ENCODE measurements at regions not wholly inside any gene's neighbourhood (a gene's known extent, or its start where the extent isn't known, plus 50 kb on each side); places are given as distances from the start of the nearest gene placed in this dataset.
"Not testable (repeated sequence)": the region's sequence is repeated elsewhere in the genome, so short reads cannot be mapped to it uniquely, and the experiment has no call there.

DNA sequence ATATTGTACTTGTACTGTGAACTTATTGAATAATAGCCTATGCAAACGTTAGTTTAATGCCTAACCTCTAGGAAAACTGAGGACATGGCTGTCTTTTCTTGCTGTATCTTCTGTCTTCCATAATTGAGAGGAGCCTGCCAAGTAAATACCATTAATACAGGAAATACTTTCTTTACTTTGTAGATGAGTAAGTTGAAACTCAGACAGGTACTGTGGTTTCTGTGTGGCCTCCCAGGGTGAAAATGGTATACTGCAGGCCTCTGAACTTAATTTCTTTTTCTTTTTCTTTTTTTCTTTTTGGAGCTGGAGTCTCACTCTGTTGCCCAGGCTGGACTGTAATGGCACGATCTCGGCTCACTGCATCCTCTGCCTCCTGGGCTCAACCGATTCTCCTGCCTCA, 208.8 kb upstream of the ADGRL4 start:
- DNase-seq, result no peak

DNA sequence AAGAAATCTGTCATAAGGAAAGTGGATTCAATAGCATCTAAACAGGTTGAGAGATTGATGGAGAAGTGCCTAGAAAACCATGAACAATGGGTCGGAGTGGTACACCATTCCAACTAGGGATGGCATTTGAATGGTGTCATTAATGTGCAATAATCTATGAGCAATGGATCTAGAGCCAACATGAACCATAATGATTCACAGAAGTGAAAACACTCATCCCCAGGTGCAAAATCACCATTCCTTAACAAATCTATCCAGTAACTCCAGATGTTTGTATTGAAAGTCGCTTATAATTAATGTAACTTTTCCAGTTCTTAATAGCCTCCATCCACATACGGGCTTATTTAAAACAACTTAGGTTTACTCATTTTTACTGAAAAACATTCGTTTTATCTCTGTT, 201.3 kb upstream of the ADGRL4 start:
- DNase-seq, result no peak

DNA sequence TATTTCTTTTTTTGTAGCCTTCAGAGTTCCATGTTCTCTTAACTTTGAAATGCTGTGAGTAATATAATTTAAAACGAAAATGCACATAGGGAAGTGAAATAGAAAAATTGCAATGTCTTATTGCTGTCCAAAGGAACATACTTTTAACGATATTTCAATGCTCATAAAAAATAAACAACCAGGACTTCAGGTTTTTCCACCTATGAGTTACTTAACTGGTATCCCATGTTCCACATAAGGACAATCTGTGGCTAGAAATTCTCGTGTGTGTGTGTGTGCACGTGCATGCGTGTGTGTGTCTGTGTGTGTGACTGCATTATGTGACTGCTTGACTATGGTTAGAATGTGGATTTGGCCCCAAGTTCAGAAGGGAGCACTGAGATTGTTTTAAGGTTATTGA, 200.8 kb upstream of the ADGRL4 start:
- no peak for DNase-seq

DNA sequence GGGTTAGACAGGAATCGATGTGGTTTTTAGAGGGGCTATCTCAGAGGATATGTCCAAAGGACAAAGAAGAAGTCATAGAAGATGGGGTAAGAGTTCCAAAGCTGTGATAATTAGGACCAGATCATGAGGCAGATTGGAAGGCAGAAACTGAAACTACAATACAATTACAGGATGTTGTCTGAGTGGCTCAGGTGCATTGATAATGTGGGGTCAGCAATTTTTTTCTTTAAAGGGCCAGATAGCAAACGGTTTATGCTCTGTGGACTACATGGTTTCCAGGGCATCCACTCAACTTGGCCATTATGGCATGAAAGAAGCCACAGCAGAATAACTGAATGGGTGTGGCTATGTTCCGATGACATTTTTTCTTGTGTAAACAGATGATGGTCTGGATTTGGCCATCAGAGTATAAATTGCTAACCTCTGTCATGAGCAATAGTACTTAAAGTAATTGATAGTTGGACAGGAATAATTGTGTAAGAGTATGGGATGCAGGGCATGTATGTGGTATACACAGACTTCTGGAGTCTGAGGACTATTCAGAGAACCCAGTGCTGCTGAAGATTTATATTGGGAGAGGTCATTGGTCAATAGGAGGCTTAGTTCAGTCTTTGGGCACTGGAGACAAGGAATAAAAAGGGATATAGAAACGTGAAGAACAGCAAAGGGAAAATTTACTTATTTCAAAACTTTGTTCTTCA, 198.4 kb upstream of the ADGRL4 start:
- DNase-seq, result no peak

DNA sequence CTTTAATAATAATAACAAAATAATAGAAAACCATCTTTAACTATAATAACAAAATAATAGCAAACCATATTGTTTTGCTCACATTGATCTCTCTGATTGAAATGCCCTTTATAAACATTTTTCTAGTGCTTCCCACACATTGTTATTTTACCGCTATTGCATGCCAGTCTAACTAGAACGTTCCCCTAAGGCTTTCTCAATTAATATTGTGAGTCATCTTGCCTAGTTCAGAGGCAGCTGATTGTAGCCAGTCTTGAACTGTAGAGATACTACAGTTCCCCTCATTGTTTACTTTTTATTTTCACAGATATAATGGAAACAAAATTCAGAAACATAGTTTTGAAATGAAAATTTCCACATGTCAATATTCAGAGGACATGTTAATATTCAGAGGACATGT, 192.3 kb upstream of the ADGRL4 start:
- DNase-seq, result no peak

DNA sequence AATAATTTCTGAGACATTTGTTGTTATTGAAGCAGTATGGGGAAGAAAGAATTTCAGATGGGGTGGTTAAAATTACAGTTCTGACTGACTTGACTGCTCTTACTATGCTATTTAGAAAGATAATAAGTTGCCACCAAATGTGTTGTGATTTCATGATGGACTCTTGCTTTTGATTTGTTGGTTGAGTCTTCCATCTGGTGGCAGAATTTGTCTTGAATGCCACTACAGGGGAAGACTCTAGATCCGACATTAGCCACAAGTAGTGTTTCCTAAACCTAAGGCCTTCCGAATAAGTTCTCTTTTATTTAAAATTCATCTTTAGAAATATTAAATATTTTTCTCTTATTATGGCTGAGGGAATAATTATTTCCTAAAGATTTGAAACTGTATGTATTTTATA, 190.9 kb upstream of the ADGRL4 start:
- no peak for DNase-seq

DNA sequence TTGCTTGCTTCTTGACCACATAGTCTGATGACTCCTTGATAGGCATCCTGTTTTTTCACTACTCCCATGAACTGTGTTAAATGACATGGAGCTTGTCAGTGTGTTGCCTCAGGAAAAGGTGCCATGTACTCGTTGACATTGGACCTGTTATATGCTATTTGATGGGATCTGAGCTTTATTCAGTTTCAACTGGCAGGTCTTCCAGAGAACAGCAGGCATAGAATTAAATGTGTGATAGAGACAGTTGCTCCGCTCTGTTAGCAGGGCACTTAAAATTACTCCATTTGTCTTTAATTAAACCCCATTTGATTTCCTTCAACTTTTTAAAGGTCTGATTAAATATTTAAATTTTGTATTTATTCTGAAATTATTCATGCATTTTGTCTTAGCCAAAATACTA, 189.7 kb upstream of the ADGRL4 start:
- no peak for DNase-seq

DNA sequence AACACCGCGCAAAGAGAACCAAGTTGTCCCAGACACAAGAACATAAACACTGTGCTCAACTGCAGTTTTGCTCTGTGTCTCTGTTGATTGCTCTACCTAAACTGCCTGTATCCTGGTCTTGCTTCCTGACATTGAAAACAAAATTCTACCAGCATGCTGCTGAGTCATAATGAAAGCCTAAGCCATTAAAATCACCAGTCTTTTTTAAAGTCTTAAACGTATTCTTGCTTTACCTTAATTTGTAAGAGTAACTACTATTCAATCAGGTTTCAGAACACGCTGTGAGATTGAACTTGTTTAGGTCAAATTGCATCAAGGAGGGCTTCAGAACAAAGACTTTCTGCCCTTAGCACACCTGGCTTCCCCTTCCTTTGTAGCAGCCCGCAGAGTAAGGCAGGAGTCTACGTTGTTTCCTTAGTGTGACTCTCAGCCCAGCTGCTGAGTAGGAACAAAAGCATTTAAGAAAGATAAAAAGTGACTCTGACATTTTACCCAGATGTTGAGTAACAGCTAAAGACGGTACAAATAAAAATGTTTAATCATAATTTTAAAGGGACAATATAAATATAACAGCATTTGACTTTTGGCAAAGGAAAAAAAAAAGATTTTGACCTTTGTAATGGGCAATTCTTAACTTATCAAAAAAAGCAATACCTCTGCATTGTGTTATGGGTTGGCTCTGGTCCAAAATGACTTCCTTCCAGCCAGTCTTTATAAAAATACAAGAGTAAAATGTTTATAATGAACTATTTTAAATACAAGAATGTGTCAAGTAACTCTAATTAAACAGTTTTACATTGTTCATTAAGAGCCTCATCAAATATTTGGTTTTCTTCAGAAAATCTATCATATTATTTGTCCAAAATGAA, 186.9 kb upstream of the ADGRL4 start:
- no peak for DNase-seq

DNA sequence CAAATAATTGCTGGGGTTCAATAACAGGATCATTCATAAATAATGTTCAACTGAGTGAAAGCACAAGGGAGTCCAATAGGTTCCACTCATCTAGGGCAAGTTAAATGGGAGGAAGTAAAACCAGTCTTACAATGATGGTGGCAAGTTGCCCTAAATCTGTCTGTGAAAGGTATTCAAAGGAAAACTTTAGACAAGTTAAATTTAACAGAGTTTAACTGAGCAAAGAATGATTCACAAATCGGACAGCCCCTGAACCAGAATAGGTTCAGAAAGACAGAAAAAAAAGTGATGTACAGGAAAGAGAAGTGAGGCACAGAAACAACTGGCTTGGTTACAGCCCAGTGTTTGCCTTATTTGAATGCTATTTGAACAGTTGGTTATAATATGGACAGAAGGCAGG, 183.5 kb upstream of the ADGRL4 start:
- DNase-seq, result no peak

DNA sequence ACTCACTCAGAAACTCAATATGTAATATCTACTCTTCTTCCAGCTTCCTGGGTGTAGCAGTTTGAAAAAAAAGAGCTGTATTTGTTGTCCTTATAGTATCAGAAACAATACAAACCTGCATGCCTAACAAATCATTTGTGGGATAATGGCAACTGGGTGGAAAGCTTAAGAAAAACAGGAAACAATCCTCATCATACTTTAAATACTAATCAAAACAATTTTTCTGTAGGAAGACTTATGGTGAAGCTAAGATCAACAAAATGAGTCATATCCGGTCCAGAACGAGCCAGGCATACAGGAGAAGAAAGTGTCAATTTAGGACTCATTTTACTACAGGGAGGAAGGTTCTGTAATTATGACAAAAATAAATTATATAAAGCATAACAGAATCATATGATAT, 181.8 kb upstream of the ADGRL4 start:
- no peak for DNase-seq

DNA sequence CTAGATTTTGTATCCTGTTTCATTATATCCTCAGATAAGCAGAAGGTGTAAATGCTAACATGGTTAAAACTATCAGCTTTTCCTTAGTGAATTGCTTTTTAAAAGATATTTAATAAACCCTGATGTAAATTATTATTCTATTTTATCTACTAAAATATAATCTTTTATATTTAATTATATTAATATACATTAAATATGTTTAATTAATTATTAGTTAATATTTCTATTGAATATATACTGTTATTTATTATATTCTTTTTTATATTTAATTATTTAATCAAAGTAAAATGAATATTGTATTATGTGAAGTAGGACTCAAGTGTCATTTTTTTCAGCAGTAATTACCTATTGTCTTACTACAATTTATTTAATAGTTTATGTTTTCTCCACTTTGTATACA, 179.7 kb upstream of the ADGRL4 start:
- no peak for DNase-seq

DNA sequence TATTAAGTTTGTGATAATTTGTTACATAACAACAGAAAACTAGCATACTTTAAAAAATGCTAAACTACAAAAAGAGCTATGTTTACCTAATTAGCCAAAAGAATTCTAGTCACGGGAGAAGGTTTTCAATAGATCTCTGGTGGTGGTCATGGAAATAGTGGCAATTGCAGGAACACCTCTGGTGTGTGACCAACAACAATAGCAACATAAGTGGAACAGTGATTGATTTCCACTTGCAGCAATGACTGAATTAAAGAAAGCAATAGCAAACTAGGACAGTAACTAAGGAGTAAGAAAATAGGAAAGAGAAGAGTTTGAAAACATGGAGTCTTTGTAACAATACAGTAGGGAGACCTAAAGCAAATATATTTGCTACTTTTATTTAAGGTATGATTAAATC, 171.3 kb upstream of the ADGRL4 start:
- DNase-seq, result no peak

DNA sequence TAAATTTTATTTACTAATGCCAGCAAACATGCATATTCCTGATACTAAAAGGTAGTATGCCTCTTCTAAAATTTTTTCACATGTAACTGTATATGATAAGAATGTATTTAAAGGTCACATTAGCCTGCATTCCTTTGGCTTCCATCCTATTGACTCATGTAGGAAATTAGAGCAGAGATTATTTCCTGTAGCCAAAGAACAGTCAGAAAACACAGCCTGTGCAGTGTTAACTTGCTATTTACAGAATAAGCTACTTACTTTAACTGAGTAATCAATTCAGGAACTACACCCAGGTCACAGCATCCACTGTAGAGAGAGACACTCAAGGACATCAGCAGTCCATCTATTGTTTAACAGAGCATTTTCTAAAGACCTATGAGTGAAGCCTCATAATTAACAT, 154.5 kb upstream of the ADGRL4 start:
- DNase-seq, result no peak

DNA sequence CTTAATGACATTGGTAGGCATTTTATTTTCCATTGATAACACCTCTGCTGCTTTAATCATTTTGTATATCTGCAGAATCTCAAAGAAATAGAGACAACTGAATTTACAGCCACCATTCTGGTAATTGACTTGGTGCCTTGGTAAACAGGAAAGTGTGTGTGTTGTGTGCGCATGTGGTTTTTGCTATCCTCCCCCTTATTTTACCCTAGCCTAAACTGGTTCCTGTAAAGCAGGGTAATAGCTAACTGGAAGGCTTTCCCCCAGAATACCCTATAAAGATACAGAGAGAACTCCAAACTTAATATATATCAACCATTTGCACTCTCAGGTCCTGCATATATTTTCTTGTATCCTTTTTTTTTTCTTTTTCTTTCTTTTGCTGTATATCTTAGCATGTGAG, 149.5 kb upstream of the ADGRL4 start:
- no peak for DNase-seq

DNA sequence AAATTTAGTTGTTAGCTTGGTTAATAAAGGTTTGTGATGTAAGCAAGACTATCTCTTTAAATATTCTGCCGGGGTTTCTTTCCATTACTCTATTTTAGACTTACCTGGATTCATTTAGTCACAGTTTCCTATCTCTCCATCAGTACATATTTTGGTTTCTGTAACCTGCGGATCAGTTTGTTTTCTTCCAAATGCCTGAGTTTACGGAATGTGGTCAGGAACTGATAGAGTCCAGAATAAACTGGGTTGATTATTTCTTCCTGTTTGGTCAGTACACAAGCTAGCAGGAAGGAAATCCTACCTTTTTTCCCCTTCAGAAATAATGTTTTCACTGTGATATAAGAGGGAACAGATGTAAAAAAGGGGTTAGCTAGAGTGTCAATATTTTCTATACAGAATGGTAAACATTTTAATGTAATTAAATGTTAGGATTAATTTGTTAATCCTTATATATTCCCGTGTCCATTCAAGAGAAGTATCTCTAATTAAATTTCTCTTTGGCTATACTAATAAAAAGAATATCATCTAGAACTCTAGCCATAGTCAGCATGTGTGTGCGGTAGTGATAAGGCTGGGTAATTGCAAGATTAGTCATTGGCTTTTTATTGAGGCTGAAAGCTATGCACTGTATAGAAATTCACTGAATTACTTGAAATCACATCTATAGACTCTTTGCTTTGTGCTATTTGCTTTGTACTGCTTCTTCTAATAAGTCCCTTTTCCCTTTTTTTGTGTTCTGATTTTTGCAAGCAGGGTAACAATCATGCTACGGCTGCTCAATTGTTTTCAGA, 144.7 kb upstream of the ADGRL4 start:
- no peak for DNase-seq

DNA sequence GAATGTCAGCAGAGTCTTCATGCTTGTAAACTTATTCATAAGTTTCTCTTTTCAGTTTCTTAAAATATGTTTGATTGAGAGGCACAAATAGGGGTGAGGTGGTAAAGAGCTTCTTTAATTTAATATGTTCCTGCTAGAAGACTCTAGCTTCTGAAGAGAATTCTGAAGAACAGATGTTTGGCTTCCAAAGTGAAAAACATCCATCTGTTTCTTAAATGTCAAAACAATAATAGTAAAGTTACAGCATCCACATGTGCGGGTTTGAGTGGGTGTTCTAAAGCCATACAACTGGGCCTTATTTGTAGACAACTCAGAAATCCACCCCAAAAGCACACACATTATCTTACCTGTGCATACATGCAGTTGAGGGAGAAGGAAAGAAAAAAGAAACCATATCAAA, 144.0 kb upstream of the ADGRL4 start:
- no peak for DNase-seq

DNA sequence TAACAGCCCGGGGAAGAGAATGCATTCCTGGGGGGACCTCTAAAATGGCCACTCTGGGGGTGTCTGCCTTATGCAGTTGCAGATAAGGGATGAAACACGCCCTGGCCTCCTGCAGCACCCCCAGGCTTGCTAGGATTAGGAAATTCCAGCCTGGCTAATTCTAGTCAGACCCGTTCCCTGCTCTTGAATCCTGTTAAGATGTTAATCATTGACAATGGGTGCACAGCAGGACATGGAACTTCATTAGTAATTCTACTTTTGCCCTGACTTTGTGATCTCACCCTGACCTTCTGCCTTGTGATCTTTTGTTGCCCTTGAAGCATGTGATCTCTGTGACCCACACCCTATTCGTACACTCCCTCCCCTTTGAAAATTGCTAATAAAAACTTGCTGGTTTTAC, 131.7 kb upstream of the ADGRL4 start:
- not testable (repeated sequence) for DNase-seq

DNA sequence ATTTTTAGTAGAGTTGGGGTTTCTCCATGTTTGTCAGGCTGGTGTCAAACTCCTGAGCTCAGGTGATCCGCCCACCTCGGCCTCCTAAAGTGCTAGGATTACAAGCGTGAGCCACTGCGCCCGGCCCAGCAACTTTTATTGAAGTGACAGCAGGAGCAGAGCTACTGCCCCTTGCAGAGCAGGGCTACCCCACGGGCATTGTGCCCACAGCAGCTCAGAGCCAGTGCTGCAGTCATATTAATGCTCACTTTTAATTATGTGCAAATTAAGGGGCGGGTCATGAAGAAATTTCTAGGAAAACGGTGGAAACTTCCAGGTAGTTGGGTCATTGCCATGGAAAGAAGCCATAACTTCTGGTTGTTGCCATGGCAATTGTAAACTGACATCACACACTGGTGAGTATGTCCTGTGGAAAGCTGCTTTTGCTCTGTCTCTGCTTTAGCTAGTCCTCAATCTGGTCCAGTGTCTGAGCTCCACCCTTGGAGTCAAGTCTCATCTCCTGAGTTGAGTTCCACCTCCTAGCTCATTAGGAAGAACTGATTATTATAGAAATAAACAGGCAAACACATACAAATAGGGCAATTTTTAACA, 127.3 kb upstream of the ADGRL4 start:
- no peak for DNase-seq

DNA sequence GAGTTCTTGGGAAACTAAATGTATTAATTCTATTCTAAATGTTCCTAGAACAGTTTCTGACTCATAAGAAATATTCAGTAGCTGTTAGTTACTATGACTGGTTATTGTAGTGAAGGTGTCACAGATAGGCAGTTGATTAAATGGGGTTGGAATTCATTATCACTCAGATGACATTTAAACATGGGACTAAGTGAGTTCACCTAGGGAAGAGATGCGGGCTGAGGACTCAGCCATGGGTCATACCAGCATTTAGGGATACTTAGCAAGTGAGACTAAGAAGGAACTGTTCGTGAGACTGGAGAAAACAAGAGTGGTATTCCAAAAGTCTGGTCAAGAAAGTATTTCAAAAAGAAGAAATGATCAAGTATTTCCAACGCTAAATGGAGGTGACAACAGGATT, 125.1 kb upstream of the ADGRL4 start:
- no peak for DNase-seq

DNA sequence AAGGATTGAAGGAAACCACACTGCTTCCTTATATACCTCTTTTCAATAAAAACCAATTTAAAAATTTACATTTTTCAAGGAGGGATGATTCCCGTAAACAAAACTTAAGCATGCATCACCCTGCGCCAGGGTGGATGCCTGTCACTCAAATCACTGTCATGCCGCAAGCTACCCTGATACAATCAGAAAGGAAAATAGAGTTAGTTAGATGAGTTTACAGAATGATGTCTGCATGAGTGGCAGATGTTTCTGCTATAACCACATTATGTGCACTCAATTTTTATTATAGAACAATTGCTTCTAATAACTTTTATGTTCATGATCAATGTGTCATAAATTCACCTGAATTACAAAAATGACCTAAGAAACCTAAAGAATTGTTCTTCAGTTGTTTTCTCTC, 123.4 kb upstream of the ADGRL4 start:
- DNase-seq, result no peak

DNA sequence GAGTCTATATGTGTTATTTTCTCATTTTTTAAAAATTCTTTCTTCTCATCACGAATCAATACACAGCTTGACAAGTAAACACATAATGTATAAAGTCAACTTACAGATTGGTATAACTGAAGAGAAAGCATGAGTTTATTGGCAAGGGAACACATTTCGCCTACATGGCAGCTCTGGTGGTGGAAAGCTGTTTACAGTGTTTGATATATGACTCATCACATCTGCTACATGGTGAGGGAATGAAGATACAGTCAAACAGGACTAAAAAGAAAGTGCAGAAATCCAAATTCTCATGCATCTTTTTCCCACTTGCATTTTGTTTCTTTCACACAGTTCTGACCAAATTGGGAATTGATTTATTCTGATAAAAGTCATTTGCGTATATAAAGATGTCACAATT, 122.2 kb upstream of the ADGRL4 start:
- DNase-seq, result peak in 1 of 2 donors; percentile 20

DNA sequence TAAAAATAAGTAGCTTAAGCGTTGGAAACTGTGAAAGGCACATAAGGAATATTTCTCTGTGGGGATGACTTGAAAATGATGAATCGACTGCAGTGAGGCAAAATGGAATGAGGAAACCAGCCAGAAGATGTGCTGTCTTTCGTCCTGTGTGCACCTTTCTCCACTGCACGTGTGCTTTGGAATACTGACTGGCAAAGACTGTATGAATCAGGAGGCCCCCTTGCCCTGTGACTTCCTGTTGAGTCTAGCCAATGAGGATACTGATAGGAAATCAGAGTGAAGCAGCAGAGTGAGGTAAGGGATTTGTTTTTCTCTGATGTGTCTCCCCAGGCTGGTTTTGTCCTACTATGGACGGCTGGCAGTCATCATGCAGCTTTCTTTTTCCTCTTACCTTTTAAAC, 118.2 kb upstream of the ADGRL4 start:
- DNase-seq, result no peak

DNA sequence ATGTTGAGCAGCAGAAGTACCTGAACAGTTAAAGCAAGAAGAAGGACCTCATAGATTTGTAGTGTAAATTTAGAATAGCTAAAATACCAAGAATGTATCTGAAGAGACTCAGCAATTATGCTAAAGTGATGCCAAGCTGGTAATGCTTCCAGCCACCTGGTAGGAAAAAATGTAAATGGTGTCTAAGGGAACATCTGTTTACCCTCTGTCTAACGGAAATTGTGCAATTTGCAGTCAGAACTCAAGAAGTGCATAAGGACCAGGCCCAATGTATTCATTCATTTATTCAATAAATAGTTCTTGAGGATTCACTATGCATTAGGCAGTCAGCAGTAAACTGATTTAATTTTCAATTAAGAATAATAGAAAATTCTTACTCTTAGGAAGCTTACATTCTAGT, 116.0 kb upstream of the ADGRL4 start:
- peak in 1 of 2 donors; percentile 7 for DNase-seq
